Psoas muscle (tissue), 7 donors: ENCODE measurements at regions not wholly inside any gene's neighbourhood (a gene's known extent, or its start where the extent isn't known, plus 50 kb on each side); places are given as distances from the start of the nearest gene placed in this dataset.
"Not testable (repeated sequence)": the region's sequence is repeated elsewhere in the genome, so short reads cannot be mapped to it uniquely, and the experiment has no call there.

Source experiments
- ATAC-seq, 4 donors: fragments of 200-7000 bp; cut with Tn5 transposase; one replicate each; pipeline ENCODE4 v1.9.1; 2020; ENCODE audit warnings: moderate library complexity in 3 of 4, mild to moderate bottlenecking in 2 of 4
- DNase-seq, 2 donors: peaks; one replicate each; pipeline ENCODE4 v3.0.0-alpha.2; 2020
- H3K27ac ChIP-seq: fragments of 200-600 bp; one replicate; pipeline ENCODE4 v1.8.0; 2022
- H3K27me3 ChIP-seq, 3 donors: fragments of 200-600 bp in 1 of 3; one replicate each; pipeline versions ENCODE4 v1.6.1 to v1.8.0; 2013 to 2022; ENCODE audit warnings: low read length in 2 of 3, mild to moderate bottlenecking in 2 of 3, moderate library complexity in 1 of 3; ENCODE audit not compliant: insufficient read depth in 3 of 3
- H3K36me3 ChIP-seq, 2 donors: fragments of 200-600 bp in 1 of 2; one replicate each; pipeline versions ENCODE4 v1.6.1 to v1.8.0; 2013 to 2022; ENCODE audit warnings: low read depth in 1 of 2, mild to moderate bottlenecking in 1 of 2, moderate library complexity in 1 of 2; ENCODE audit not compliant: insufficient read depth in 1 of 2
- H3K4me1 ChIP-seq: fragments of 200-600 bp; one replicate; pipeline ENCODE4 v1.8.0; 2022
- H3K4me3 ChIP-seq: fragments of 200-600 bp; one replicate; pipeline ENCODE4 v1.8.0; 2022; ENCODE audit warnings: mild to moderate bottlenecking
- H3K9me3 ChIP-seq: fragments of 200-600 bp; one replicate; pipeline ENCODE4 v1.8.0; 2022
- CTCF ChIP-seq: fragments of 200-600 bp; IDR thresholded peaks from one replicate; pipeline ENCODE4 v1.8.0; 2022; ENCODE audit warnings: antibody characterized with exemption
- WGBS, 3 donors: extraction: QIAGEN DNeasy Blood & Tissue Kit; methylation state at CpG; one replicate each; pipeline versions ENCODE4 v1.1.6 to v1.1.7; 2013; 5-methylcytosine and 5-hydroxymethylcytosine counted together
- intact Hi-C, 2 donors: fragments of 100-400 bp; cut with DNase I; formaldehyde crosslinking; loops; one replicate each; pipeline versions ENCODE4 v1.11.0 to v1.14.2; 2022
- donor health status: healthy with polysubstance abuse.
- donor health status: DM: no; HTN: no; CAD: no; lungs with moderate emphysema.
- donor health status: Bipolar disorder and iron deficiency.
- donor health status: healthy.
- donor health status: DM: yes; HTN: yes; CAD: no.
- donor health status: DM: no; HTN: no; CAD: no.
- donor health status: DM: yes; HTN: yes; CAD: no.

GRCh38 chr13:90510319-90510718, 837.2 kb upstream of the MIR17HG start:
- Histone ChIP-seq H3K27me3 (no peaks in the 10 kb centered on the region), H3K9me3 (no peaks in the 10 kb centered on the region), H3K4me1 (no peaks in the 10 kb centered on the region), H3K27ac (no peak overlapping the region), H3K4me3 (no peak overlapping the region), H3K36me3 (no peaks in the 10 kb centered on the region)
- DNase-seq = no peak
- no peak for TF ChIP-seq CTCF
- 71 to 86% (median 82%) methylated on average over 2 of the region's 2 CpGs for WGBS, 3 donors
- ATAC-seq = no peak
- intact Hi-C loops = no loop called here

- Histone ChIP-seq H3K9me3 (no peaks in the 10 kb centered on the region), H3K4me3 (no peak overlapping the region), H3K36me3 (no peaks in the 10 kb centered on the region), H3K4me1 (no peaks in the 10 kb centered on the region), H3K27ac (no peak overlapping the region), H3K27me3 (no peaks in the 10 kb centered on the region)
- intact Hi-C loops = no loop called here
- ATAC-seq (no peak), DNase-seq (no peak)
- 67 to 80% (median 79%) methylated on average over 2 of the region's 2 CpGs for WGBS, 3 donors
- no peak for TF ChIP-seq CTCF
Observed at GRCh38 chr13:90511903-90512302, 835.6 kb upstream of the MIR17HG start.

- 90 to 94% (median 94%) methylated on average over 12 of the region's 12 CpGs for WGBS, 3 donors
- DNase-seq, H3K9me3 ChIP-seq, H3K36me3 ChIP-seq, H3K4me1 ChIP-seq, H3K27ac ChIP-seq, H3K27me3 ChIP-seq, intact Hi-C loops, ATAC-seq, H3K4me3 ChIP-seq: not testable (repeated sequence)
Observed at GRCh38 chr13:90514712-90515111, 832.8 kb upstream of the MIR17HG start.

- Histone ChIP-seq H3K27me3 (no peaks in the 10 kb centered on the region), H3K4me3 (no peak overlapping the region), H3K27ac (no peak overlapping the region), H3K36me3 (no peaks in the 10 kb centered on the region), H3K9me3 (peaks cover 5% of the 10 kb centered on the region), H3K4me1 (no peaks in the 10 kb centered on the region)
- ATAC-seq (no peak), DNase-seq (no peak)
- intact Hi-C loops = no loop called here
- TF ChIP-seq CTCF = no peak
Observed at GRCh38 chr13:90518417-90518816, 829.1 kb upstream of the MIR17HG start.

- Histone ChIP-seq H3K9me3 (peaks cover 5% of the 10 kb centered on the region), H3K4me3 (no peak overlapping the region)
- WGBS, 3 donors = 13 to 50% (median 19%) methylated on average over 3 of the region's 3 CpGs
Observed at GRCh38 chr13:90519157-90519556, 828.3 kb upstream of the MIR17HG start.

More at GRCh38 chr13:90519157-90519556, 828.3 kb upstream of the MIR17HG start:
- Histone ChIP-seq H3K4me1 (no peaks in the 10 kb centered on the region), H3K27ac (no peak overlapping the region), H3K36me3 (no peaks in the 10 kb centered on the region), H3K27me3 (no peaks in the 10 kb centered on the region)
- intact Hi-C loops = no loop called here
- TF ChIP-seq CTCF = no peak
- DNase-seq = no peak
- no peak for ATAC-seq
